GM20000 (cell line): ENCODE measurements at regions not wholly inside any gene's neighbourhood (a gene's known extent, or its start where the extent isn't known, plus 50 kb on each side); places are given as distances from the start of the nearest gene placed in this dataset.
"Not testable (repeated sequence)": the region's sequence is repeated elsewhere in the genome, so short reads cannot be mapped to it uniquely, and the experiment has no call there.

Source experiments
- DNase-seq: peaks from one replicate; pipeline ENCODE4 v3.0.0; 2012; ENCODE audit warnings: low spot score
- TF ChIP-seq, protein P1 (sequence below): IDR thresholded peaks from 2 replicates; pipeline ENCODE4 v1.5.1; 2012; ENCODE audit warnings: mild to moderate bottlenecking, control low read depth; ENCODE audit errors: extremely low read depth, missing control alignments

DNA sequence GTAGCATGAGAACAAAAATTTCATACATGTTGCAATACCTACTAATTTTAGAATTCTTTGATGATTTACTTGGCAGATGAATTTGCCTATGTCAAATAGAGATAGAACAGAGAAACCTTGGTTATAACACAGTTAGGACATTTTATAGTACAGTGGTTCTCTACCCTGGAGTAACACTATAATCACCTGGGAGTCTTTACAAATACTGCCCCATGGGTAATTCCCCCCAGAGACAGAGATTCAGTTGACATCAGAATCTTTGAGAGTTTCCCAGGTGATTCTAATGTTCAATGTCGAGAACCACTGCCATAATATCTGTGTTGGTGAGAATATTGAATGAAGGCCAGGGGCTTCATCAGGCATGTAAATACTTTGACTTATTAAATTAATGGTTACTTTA, 401.3 kb upstream of the NDST4 start:
- DNase-seq = no peak
- TF ChIP-seq, protein P1, sequence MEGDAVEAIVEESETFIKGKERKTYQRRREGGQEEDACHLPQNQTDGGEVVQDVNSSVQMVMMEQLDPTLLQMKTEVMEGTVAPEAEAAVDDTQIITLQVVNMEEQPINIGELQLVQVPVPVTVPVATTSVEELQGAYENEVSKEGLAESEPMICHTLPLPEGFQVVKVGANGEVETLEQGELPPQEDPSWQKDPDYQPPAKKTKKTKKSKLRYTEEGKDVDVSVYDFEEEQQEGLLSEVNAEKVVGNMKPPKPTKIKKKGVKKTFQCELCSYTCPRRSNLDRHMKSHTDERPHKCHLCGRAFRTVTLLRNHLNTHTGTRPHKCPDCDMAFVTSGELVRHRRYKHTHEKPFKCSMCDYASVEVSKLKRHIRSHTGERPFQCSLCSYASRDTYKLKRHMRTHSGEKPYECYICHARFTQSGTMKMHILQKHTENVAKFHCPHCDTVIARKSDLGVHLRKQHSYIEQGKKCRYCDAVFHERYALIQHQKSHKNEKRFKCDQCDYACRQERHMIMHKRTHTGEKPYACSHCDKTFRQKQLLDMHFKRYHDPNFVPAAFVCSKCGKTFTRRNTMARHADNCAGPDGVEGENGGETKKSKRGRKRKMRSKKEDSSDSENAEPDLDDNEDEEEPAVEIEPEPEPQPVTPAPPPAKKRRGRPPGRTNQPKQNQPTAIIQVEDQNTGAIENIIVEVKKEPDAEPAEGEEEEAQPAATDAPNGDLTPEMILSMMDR = no peak

DNA sequence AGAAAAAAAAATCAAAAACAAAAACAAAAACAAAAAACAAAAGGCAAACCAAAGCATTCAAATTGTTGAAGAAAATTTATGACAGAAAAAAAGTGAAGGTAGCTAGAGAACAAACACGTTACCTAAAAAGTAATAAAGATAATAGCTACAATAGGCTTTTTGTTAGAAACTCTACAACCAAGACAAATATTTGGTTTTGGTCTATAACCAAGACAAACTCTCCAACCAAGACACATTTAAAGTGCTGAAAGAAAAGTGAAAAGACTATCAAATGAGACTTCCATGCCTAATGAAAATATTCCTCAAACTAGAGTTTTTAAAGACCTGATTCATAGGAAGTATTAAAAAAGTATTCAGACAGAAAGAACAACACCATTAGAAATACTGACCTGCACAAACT, 391.9 kb upstream of the NDST4 start:
- TF ChIP-seq, protein P1 = no peak
- DNase-seq = no peak

GRCh38 chr4:115501656-115502055, 388.2 kb upstream of the NDST4 start:
- DNase-seq = no peak
- TF ChIP-seq, protein P1 = no peak

DNA sequence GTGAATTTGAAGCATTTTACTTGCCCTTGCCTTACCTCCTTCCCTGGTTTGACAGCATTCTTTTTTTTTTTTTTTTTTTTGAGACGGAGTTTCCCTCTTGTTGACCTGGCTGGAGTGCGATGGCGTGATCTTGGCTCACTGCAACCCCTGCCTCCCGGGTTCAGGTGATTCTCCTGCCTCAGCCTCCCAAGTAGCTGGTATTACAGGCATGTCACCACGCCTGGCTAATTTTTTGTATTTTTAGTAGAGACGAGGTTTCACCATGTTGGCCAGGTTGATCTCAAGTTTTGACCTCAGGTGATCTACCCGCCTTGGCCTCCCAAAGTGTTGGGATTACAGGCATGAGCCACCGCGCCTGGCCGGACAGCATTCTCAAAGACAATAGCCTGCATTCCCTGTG, 380.4 kb upstream of the NDST4 start:
- not testable (repeated sequence) for DNase-seq

GRCh38 chr4:115491686-115492085, 378.3 kb upstream of the NDST4 start:
- DNase-seq = no peak
- TF ChIP-seq, protein P1 = no peak

GRCh38 chr4:115489279-115489678, 375.9 kb upstream of the NDST4 start:
- TF ChIP-seq, protein P1 = no peak

GRCh38 chr4:115485402-115485801, 372.0 kb upstream of the NDST4 start:
- TF ChIP-seq, protein P1 = no peak
- no peak for DNase-seq

More at GRCh38 chr4:115489279-115489678, 375.9 kb upstream of the NDST4 start:
- no peak for DNase-seq

DNA sequence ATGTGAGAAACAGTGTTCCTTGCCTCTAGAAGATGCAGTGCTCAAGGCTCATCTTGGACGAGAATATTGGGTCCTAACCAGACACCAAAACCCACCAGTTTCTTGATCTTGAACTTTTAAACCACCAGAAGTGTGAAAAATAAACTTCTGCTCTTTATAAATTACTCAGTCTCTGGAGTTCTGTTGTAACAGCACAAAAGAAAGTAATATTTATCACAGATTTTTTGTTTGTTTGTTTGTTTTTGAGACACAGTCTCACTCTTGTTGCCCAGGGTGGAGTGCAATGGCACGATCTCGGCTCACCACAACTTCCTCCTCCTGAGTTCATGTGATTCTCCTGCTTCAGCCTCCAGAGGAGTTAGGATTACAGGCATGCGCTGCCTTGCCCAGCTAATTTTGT, 371.1 kb upstream of the NDST4 start:
- TF ChIP-seq, protein P1 = no peak
- no peak for DNase-seq
